CD4-positive, alpha-beta T cell treated with Interleukin-4 for 1 hour (primary cell): ENCODE measurements at regions not wholly inside any gene's neighbourhood (a gene's known extent, or its start where the extent isn't known, plus 50 kb on each side); places are given as distances from the start of the nearest gene placed in this dataset.

ENCODE experiments used
- DNase-seq, 2 donors: peaks; one replicate each; pipeline ENCODE4 v3.0.0-alpha.2; 2020 to 2022

DNA sequence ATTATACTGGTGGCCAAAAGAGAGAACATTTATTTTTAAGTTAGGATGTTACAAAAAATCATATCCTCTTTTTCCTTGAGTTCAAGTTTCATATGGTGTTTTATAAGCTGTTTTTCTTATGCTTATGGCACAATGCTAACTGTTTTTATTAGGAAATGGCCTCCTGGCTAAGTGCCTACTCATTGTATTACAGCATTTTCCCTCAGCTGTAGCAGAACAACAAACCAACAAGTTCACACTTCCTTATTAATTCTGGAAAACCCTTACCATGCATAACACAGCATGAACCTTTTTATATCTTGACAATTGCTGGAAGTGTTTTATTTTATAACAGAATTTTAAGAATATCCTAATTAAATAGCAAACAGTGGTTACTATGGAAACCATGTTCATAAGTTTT lies 165.8 kb downstream of the GASK1B start:
- DNase-seq: no peak

DNA sequence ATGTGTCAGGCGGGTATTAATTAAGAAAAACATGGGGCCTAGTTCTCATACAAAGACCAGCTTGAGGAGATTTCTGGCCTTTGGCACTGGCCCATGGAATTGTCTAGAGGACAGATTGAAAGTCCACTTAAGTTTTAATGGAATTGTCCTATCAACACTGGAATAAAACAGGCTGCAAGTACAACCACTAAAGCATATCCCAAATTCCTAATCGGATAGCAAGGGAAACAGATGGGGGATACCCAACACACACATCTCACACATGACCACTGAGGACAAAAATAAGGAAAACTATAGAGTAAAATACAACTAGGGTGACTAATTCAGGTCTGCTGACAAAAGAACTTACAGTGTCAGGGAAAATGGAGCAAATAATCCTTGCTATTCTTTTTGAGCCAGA lies 167.8 kb downstream of the GASK1B start:
- no peak for DNase-seq

DNA sequence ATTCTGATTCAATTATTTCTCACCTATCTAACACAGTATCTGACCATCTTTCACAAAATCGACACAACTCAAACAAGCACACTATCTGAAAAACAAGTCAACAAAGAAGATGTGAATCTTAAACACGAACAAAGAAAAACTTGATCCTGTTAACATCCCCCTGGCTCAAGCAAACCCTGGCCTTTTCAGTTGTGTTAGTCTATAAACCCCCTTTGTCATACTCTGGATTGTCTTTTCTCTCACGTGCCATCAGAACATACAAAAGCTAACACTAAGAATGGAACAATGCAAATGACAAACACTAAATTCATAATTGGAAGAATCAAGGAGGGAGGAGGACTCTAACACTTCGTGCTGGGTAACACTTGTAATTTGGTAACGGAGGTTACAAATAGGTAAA lies 168.7 kb downstream of the GASK1B start:
- DNase-seq: no peak

DNA sequence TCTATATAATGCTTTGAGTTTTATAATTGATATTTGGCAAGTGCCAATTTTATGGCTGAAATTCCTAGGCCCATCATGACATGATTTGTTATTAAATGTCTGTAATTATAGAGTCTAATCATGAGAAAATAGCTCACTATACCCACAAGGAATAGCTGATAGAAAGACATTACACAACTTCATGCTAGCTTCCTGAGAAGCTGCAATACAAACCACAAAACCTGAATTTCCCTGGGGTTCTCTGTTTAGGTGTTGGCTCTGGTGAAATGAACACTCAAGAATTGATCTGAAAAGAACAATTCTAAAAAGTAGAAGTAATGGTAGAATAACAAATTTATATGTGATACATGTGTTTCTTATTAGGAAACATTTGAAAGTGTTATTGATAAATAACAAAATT lies 169.6 kb downstream of the GASK1B start:
- DNase-seq: no peak

DNA sequence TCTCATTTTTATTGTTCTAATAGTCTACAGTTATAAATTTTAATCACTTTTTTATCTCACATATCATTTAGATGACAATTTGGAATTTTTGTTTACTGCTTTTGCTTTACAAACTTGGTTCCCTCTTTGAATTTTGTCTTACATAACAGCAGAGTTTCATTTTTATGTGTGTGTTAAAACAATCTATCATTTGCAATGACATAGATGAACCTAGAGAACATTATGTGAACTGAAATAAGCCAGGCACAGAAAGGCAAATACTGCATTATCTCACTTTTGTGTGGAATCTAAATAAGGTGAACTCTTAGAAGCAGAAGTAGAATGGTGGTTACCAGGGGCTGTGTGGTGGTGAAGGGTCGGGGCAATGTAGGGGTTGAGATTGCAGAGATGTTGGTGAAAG lies 170.7 kb downstream of the GASK1B start:
- DNase-seq: no peak

DNA sequence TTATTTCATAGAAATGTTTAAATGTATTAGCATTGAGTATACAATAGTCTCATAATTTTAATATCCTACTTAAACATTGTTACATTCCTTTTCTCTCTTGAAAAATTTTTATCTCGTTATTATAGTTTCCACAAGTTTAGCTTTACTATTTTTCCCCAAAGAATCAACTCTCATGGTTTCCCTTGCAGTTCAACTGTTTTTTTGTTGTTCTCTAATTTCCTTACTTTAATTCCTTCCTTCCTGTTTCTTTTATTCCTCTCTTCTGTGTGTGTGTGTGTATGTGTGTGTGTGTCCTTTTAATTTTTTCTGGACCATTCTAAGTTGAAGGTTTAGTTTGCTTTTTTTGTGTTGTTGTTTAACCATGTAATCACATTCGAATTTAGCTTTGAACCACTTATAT lies 171.1 kb downstream of the GASK1B start:
- no peak for DNase-seq

DNA sequence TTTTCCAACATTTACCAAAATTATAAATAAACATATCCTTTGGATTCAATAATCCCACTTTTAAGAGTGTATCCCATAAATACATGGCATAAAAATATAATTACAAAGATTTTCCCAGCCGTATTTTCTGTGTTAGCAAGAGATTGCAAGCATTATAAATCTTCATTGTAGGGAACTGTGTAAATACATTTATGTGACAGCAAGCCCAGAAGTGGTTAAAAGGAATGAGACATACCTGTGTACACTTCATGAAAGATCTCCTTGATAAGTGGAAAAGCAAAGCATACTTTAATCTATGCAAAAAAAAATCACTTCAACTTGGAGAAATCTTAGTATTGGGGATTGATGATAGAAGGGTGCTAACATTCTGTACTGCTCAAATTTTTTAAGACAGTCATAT lies 173.1 kb downstream of the GASK1B start:
- no peak for DNase-seq

DNA sequence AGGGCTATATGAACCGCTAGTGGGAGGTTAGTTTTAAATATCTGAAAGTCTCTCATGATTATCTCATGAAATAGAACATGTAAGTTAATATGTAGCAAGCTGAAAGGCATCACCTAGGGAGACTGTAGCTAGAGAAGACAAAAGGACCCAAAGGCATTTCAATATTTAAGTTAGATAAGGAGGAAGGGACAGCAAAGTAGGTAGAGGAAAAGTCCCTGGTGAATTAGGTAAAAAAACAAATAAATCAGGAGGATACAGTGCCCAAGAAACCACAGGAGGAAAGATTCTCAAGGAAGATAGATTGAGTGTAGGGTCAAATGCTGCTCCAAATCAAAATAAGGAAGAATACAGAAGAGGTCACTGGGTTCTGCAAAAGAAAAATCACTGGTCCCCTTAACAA lies 175.5 kb downstream of the GASK1B start:
- DNase-seq: no peak

DNA sequence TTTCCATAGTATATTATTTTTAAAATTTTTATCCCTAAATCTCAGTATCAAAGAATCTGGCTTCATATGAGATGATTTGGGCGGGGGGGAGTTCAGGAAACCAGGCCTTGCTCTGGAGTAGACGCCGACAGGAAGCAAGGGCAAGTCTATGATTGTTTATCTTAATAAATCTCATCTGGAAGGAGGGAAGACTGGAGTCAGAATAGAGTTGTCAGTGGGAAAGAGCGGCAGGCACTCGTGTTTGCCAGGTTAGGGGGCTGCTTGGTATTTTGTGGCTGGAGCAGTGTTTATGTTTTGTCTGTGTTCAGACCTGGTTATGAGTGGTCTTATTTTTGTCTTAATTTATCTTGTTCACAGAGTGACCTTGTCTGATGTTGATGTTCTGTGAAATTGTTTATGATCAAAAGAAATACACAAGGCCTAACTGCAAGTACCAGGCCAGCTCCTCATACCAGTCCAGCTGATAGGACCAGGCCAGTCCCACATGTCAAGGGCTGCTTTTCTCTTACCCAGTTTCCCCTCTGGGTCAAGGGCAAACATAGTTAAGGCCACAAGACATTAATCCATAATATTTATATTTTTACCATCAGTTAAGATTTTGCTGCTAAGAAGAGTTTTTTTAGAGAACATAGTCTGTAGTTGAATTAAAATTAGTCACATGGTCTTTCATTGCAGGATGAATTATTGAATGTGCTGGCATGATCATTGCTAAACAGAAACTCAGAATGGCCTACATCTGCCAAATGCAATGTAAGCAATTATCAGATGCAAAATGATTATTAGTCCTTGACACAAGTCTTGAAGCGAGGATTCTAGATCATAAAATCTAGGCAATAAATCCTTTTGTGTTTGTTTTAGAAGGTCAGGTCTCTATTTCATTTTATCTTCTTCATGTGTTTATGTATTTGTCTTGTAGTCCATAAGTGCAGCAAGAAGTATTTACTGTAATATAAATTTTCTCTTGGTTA lies 176.5 kb downstream of the GASK1B start:
- no peak for DNase-seq

DNA sequence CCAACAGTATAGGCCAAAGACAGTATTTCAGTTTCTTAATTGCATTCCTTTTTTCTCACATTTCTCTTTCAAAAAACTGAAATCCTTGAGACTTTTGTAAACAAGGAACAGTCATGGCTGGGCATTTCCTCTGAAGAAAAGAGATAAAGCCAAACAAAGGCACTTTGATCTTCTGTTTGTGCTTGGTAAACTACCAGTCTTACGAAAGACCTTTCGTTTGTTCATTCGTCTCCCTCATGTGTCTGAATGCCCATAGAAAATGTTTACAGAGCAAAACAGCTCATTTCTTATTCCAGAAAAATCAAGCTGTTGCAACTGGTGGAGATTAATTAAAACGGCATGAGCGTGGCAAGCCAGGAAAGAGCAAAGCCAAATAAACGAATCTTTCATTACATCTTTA lies 178.0 kb downstream of the GASK1B start:
- DNase-seq: no peak

DNA sequence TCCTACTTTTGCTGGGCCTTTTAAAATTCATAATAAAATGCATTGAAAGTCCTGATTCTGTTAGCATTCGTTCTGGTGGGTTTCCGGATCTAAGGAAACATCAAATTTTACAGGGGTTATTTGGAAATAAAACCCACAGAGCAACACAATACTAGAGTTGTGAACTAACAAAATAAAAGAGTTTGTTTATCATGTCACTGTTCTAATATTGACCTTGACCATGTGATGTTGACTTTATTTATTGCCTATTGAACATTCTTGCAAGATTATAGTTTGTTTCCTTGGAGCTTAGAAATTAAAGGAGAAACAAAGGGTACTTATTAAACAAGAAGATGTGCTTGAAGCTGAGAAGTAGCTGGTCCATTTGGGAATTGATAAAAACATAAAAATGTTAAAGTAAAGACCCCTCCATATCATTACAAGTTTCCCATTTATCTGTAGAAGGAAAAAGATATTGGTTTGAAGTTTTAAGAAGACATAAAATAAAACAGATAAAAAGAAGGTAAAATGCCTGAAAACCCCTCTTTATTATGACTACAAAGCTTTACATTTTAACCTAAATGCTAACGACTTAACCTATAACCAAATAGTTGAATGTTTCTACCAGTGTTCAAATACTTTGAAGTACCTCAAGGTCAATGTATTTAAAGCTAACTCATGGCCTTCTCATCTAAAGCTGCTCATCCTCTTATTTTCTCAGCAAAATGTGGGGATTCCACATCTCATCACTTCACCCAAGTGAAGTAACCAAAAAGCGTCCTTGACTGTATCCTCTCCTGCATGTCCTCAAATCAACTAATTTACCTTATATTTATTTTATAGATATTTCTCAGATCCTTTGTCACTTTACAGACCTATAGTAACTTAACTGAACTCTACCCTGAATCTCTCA lies 179.6 kb downstream of the GASK1B start:
- DNase-seq: no peak

DNA sequence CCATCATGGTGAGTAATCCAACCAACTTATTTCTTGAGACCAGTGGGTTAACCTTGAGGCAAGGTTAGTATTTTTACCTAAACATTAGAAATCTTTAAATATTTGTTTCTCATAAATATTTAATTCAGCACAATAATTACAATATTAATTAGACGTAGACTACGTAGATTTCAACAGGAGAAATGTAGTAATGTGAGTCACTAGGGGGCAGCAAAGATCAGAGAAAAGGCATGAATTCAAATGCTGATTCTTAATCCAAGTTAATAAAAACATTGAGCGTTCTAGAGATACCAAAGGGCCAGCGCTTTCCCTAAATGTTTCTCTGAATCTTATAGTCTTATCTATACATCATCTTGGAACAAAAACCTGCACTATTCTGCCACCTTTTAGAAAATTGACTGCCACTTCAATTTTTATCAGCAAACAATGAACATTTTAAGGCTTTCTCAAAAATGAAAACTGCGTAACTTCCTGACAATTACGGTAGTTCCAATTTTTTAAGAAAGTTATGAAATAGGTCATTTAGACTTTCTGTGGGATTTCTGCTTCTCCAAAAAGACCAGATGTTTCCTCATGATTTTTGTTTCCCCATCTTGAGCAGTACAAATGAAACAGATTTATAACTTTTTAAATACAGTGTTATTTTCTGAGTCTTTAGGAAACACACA lies 180.7 kb downstream of the GASK1B start:
- DNase-seq: peak in 1 of 2 donors; percentile 48

DNA sequence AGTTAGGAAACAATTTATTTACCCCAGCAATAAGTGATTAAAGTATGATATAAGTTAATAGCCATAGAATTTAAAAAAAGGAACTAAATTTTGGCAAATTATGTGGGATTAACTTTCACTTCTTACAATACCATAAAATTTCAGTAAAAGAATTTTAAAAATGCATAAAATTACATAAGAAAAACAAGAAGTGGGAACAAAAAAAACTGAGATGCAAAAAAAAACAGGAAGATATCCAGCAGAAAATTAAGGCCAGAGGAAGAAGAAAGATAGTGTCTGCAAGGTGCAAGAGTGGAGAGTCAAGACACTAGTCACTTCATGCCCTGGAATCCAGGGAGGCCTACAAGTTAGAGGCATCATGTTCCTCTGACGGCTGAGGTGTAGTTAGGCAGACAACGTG lies 184.2 kb downstream of the GASK1B start:
- DNase-seq: no peak

DNA sequence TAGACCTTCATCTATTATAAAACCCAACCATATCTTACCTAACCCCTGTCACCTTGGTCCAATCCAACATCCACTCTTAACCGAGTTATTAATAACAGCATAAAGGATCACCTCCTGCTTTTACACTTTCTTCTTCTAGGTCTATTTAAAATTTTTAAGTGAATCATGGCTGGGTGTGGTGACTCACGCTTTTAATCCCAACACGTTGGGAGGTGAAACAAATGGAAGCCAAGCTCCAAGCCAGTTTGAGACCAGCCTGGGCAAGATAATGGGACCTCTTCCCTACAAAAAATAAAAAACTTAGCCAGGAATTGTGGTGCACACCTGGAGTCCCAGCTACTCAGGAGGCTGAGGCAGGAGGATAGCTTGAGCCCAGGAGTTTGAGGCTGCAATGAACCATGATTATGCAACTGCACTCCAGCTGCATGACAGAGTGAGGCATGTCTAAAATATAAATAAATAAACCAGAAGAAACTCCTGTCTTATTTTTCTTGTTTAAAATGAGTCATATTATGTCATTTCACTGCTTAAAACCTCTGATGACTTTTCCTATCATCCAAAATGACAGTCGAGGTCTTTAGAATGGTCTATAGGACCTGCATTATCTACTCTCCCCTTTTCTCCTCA lies 188.4 kb downstream of the GASK1B start:
- DNase-seq: no peak

DNA sequence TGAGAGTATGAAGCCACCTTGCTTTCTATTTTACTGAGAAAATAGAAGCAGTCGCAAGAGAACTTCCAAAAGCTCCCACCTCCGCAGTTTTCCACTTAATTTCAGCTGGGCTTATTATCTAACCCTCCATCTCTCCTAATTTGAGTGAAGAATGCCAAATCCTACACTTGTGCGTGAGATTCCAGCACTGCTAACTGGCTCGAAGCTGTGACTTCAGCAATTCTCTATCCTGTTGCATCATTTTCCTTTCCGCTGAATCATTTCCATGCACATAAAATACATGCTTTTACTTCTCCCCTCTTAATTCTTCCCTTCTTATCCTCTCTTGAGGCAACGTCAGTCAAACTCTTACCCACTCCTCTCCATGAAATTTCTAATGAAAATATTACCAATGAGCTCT lies 189.5 kb downstream of the GASK1B start:
- DNase-seq: no peak

DNA sequence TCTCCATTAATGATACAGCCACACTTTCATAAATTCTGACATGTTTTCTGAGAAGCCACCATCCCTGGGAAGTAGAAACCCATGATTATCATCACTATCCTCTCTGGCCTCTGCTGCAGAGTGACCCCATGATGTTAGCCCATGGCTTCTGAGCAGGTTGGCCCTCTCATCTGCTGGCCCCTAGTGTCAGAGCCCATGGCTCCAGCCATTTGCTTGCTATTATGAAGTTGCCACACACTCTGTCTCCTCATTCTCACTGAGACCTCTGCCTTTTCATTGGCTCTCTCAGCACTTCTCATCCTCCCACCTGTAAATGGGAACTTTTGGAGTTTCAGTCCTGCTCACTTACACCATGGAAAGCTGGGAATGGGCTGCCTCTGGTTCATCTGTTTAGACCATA lies 192.7 kb downstream of the GASK1B start:
- DNase-seq: no peak

DNA sequence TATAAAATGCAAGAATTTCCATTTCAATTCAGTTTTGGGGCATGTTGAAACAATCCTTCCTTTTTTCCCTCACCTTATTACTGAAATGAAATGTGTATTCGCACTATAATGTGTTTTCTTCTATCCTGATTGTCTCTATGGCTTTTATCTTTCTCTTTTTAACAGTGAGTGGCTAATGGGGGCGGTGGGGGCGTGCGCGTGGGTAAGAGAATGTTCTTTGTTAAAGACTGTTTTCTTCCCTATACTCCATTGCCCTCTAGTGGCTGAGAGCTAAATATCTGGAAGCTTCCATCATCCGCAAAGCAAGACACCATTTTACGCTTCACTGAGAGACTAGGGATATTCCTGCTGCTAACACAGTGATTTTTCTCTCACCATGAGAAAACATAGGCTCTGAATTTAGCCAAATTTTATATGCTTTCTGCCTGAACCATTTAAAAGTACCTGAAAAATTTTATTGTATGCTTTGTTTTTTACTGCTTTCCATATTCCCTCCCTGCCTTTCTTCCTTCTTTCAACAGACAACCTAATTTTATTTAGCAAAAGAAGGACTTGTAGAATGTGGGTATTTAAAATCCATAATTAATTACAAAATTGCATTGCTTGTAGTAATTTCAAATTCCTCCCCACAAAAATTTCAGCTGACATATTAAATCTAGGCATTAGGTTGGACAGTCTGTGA lies 194.0 kb downstream of the GASK1B start:
- DNase-seq: peak; percentile 12 to 38

DNA sequence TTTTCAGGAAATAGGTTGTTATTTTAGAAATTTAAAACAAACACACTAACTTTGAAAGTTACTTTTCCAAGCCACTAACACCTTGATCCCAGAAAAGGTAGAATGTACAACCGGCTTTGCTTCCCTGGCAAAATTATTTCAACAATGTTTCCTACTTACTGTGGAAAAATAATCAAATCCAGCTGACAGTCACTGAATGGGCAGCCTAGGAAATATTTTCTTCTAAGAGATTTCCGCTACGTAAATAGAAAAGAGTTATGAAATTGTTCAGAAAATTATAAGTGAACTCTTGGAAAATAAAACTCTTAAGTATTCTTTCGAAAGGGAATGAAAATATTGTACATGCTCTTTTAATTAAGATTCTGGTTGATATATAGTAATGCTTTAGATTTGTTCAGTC lies 195.7 kb downstream of the GASK1B start:
- DNase-seq: no peak

DNA sequence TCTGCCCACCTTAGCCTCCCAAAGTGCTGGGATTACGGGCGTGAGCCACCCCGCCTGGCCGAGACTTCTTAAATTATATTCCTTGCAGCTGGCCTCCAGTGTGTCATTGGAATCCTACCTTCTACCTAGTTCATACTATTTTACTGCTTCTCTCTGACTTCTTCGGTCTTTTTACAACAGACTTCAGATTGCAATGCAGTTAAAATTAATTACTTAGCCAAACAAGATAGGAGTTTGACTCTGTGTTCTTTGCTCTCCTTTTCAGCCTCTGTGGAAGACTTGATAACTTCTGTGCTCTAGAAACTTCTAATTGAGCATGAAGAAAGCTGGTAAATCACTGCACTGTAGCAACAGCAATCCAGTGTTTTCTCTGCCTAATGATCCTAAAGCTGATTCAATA lies 199.5 kb downstream of the GASK1B start:
- no peak for DNase-seq

DNA sequence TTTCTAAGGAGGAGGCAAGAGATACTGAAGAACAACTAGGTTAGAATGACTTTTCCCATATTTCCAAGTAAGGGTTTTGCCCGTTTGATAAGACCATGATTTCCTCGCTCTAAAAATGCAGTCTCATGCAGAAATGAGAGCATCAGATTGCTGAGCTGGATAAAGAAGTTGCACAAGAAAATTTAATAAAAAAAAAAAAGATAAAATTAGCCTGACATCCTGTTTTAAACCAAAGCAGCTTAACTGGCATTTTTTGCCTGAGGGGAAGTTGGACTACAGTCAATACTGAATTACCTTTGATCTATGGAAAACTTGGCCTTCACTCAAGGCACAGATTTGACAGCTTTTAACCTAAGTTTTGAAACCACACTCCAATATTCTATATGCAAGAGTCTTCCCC lies 208.4 kb downstream of the GASK1B start:
- no peak for DNase-seq

DNA sequence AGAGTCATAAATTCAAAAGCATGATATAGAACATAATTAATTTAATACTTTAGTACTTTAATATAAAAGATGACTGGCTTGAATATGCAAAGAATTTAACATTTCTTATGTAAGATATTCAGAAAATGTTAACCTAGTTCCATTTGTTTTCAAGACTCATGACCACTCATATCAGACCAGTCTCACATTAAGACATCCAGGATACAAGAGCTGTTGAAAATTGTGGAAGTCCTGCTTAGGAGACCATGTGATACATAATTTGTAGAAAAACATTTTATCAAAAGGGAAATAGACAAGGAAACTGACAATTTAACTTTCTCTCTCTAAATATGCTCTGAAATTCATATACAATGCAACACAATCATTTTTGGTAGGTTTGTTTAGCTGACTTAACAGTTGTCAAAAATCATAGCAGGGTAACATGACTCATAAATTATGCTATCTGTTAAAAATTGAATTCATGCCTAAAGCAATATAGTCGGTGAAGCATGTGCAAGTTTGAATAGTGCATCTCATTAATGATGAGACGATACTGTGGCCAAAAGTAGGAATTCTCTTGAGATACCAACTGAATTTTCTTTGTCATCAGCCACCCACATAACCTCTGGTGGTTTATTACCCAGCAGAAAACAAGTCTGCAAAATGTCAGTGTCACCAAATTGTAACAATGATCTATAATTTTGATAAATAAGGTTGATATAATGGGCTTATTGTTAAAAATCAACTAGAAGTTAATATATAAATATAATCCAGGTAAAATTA lies 211.4 kb downstream of the GASK1B start:
- no peak for DNase-seq

DNA sequence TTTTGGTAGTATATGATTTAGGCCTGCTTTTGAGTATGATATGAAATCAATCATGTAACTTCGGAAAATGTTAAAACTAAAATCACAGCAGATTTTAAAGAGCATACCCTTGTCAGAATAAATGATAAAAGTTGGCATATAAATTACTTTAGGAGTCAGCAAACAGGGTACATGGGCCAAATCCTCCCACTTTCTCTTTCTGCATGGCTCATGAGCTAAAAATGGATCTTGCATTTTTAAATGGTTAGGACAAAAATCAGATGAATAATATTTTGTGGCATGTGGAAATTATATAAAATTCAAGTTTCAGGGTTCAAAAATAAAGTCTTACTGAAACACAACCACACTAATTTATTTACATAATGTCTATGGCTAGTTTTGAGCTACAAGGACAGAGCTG lies 214.9 kb downstream of the GASK1B start:
- no peak for DNase-seq
